ENCODE measurements at regions not wholly inside any gene's neighbourhood (a gene's known extent, or its start where the extent isn't known, plus 50 kb on each side); places are given as distances from the start of the nearest gene placed in this dataset.

- TF ChIP-seq POLR2AphosphoS5 (IDR thresholded peaks at IDR 0.05): no peak
- TF ChIP-seq CTCF (IDR thresholded peaks at IDR 0.05): no peak
Observed at GRCh38 chr3:152676810-152677379, 158.0 kb upstream of the P2RY1 start.

Measured in upper lobe of left lung (tissue), 4 donors.